ENCODE measurements at regions not wholly inside any gene's neighbourhood (a gene's known extent, or its start where the extent isn't known, plus 50 kb on each side); places are given as distances from the start of the nearest gene placed in this dataset.

- peaks cover 71% of the 10 kb centered on the region for H3K27me3 Mint-ChIP-seq
These were observed 160.8 kb downstream of the COL6A3 start for GRCh38 chr2:237253046-237253702.

DNA sequence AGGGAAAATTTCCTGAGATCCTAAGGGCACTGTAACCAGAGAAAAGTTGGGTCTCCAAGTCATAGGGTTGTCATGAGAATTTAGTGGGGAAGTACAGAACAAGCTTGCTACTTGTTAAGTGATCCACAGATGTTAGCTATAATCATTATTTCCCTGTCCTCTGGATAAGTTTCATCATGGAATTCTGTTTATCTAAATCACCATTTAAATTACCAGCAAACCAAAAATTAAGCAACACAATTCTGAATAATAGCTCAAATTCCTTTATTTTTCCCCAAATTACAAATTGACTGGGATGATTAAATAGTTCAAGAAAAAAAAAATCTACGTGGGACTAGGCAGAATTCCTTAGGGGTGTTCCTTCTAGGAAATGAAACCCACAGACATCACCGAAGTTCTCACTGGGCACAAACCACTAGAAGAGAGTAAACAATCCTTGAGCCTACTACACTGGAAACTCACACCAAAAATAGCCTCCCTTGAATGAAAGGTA, 159.5 kb downstream of the COL6A3 start:
- H3K36me3 Mint-ChIP-seq (ENCODE audit: insufficient read depth), result no peaks in the 10 kb centered on the region
- H3K4me1 Mint-ChIP-seq, result no peaks in the 10 kb centered on the region
- H3K9me3 Mint-ChIP-seq, result no peaks in the 10 kb centered on the region
- no peak for DNase-seq (ENCODE audit: low spot score in 2 of 2)
- ATAC-seq (replicated peaks; ENCODE audit: extremely low read depth, poor library complexity, severe bottlenecking), result no peak
- no peak overlapping the region for H3K27ac Mint-ChIP-seq (ENCODE audit: low read depth)
- peaks cover 62% of the 10 kb centered on the region for H3K27me3 Mint-ChIP-seq
- H3K4me3 Mint-ChIP-seq, result no peak overlapping the region

More at GRCh38 chr2:237253046-237253702, 160.8 kb downstream of the COL6A3 start:
- ATAC-seq (replicated peaks; ENCODE audit: extremely low read depth, poor library complexity, severe bottlenecking) (no peak), DNase-seq (ENCODE audit: low spot score in 2 of 2) (no peak)
- Mint-ChIP-seq H3K27ac (ENCODE audit: low read depth) (no peak overlapping the region), H3K4me1 (no peaks in the 10 kb centered on the region), H3K4me3 (no peak overlapping the region), H3K9me3 (no peaks in the 10 kb centered on the region), H3K36me3 (ENCODE audit: insufficient read depth) (no peaks in the 10 kb centered on the region)

DNA sequence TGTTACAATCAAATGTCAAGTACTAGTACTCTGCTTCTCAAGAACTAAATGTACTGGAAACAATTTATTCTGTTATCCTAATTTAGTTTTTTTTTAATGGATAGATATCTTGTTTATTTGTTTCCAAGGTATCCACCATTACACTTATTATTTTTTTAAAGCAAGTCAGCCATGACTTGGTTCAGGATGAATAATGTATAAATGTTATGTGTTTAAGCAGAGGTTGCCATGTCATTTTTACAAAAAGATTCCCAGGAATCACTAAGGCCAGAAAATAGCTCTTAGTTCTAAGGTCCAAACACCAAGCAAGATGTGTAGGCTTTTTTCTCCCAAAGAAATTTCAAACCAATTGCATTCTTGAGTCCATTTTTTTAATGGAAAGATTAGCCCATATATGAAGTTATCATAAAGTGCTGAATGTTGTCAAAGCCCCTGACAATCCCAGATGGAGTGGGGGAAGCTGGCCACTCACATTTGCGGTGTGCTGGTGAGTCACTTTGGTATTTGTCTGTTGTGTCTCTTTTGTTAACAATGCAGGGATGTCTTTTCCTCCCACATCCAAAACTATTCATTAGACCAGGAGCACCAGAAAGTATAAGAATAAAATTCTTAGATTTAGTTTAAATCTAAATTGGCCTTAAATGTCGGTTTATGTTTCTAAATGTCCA, 158.9 kb downstream of the COL6A3 start:
- H3K36me3 Mint-ChIP-seq (ENCODE audit: insufficient read depth), result no peaks in the 10 kb centered on the region
- H3K4me1 Mint-ChIP-seq, result no peaks in the 10 kb centered on the region
- peaks cover 56% of the 10 kb centered on the region for H3K27me3 Mint-ChIP-seq
- H3K4me3 Mint-ChIP-seq, result no peak overlapping the region
- DNase-seq (ENCODE audit: low spot score in 2 of 2) (no peak), ATAC-seq (replicated peaks; ENCODE audit: extremely low read depth, poor library complexity, severe bottlenecking) (no peak)
- H3K9me3 Mint-ChIP-seq, result no peaks in the 10 kb centered on the region
- no peak overlapping the region for H3K27ac Mint-ChIP-seq (ENCODE audit: low read depth)

DNA sequence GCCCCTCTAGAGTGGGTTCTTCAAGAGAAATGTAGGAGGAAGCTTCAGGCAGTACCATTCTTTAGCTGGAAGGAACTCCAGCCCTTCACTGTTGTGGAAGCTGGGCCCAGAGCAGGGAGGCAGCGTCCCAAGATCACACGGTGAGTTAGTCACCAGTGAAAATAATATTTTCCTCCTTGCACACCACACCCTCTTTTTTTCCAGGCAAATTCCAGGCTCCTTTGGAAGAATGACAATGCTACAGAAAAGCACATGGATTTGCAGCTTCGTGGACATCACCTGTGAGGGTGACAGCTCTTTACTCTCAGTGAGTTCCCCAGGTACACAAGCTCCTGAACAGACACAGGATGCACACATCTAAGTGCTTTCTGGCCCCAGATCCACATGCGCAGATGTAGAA, 157.1 kb downstream of the COL6A3 start:
- H3K9me3 Mint-ChIP-seq, result no peaks in the 10 kb centered on the region
- no peaks in the 10 kb centered on the region for H3K36me3 Mint-ChIP-seq (ENCODE audit: insufficient read depth)
- no peaks in the 10 kb centered on the region for H3K4me1 Mint-ChIP-seq
- H3K27ac Mint-ChIP-seq (ENCODE audit: low read depth), result no peak overlapping the region
- ATAC-seq (replicated peaks; ENCODE audit: extremely low read depth, poor library complexity, severe bottlenecking) (no peak), DNase-seq (ENCODE audit: low spot score in 2 of 2) (no peak)
- peaks cover 50% of the 10 kb centered on the region for H3K27me3 Mint-ChIP-seq
- H3K4me3 Mint-ChIP-seq, result no peak overlapping the region

DNA sequence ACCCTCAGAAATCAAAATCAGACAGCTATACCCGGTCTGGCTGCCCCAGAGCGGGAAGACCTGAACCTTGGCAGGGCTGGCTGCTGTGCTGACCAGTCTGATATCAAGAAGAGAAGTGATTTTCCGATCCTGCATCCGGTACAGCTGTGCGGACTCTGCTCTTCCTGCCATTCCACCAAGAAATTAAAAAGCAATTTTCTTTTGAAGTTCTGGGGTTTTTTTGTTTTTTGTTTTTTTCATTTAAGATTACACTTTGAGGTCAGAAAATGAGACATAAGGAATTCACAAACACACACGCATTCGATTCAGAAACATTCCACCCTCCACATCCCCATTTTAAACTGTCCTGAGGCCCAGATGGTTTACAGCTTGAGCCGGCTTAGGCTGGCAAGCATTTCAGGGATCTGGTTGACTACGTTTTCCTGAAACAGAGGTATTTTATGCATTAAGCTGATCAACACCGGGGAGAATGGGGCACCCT, 156.5 kb downstream of the COL6A3 start:
- Mint-ChIP-seq H3K4me1 (no peaks in the 10 kb centered on the region), H3K27me3 (peaks cover 44% of the 10 kb centered on the region), H3K27ac (ENCODE audit: low read depth) (no peak overlapping the region), H3K36me3 (ENCODE audit: insufficient read depth) (no peaks in the 10 kb centered on the region), H3K4me3 (no peak overlapping the region), H3K9me3 (no peaks in the 10 kb centered on the region)
- no peak for ATAC-seq (replicated peaks; ENCODE audit: extremely low read depth, poor library complexity, severe bottlenecking)
- DNase-seq (ENCODE audit: low spot score in 2 of 2), result no peak

GRCh38 chr2:237258116-237258515, 155.8 kb downstream of the COL6A3 start:
- Mint-ChIP-seq H3K4me3 (no peak overlapping the region), H3K27me3 (peaks cover 38% of the 10 kb centered on the region), H3K9me3 (no peaks in the 10 kb centered on the region), H3K36me3 (ENCODE audit: insufficient read depth) (no peaks in the 10 kb centered on the region), H3K4me1 (no peaks in the 10 kb centered on the region), H3K27ac (ENCODE audit: low read depth) (no peak overlapping the region)
- ATAC-seq (replicated peaks; ENCODE audit: extremely low read depth, poor library complexity, severe bottlenecking) (no peak), DNase-seq (ENCODE audit: low spot score in 2 of 2) (no peak)

DNA sequence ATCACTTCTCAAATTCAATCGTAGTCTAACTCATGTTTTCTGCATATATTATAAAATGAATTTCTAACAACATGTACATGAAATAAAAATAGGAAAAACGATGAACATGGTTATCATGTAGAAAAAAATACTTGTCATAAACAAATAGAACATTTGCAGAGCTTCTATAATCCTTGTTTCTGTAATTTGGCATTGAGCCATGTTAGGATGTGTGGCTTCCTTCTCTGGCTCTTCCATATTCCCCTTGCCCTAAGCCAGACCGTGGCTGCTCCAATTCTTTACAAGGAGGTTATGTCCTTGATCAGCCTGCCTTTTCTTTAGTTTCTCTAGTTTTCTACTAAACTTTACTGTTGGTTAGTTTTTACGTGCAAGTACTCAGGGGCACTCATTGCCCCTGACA, 155.3 kb downstream of the COL6A3 start:
- H3K4me3 Mint-ChIP-seq, result no peak overlapping the region
- no peaks in the 10 kb centered on the region for H3K4me1 Mint-ChIP-seq
- no peak overlapping the region for H3K27ac Mint-ChIP-seq (ENCODE audit: low read depth)
- H3K27me3 Mint-ChIP-seq, result peaks cover 33% of the 10 kb centered on the region
- no peaks in the 10 kb centered on the region for H3K36me3 Mint-ChIP-seq (ENCODE audit: insufficient read depth)
- ATAC-seq (replicated peaks; ENCODE audit: extremely low read depth, poor library complexity, severe bottlenecking) (no peak), DNase-seq (ENCODE audit: low spot score in 2 of 2) (no peak)
- H3K9me3 Mint-ChIP-seq, result no peaks in the 10 kb centered on the region

GRCh38 chr2:237259201-237259600, 154.8 kb downstream of the COL6A3 start:
- Mint-ChIP-seq H3K36me3 (ENCODE audit: insufficient read depth) (no peaks in the 10 kb centered on the region), H3K4me3 (no peak overlapping the region), H3K4me1 (no peaks in the 10 kb centered on the region), H3K27ac (ENCODE audit: low read depth) (no peak overlapping the region), H3K9me3 (no peaks in the 10 kb centered on the region), H3K27me3 (peaks cover 28% of the 10 kb centered on the region)
- ATAC-seq (replicated peaks; ENCODE audit: extremely low read depth, poor library complexity, severe bottlenecking) (no peak), DNase-seq (ENCODE audit: low spot score in 2 of 2) (no peak)

DNA sequence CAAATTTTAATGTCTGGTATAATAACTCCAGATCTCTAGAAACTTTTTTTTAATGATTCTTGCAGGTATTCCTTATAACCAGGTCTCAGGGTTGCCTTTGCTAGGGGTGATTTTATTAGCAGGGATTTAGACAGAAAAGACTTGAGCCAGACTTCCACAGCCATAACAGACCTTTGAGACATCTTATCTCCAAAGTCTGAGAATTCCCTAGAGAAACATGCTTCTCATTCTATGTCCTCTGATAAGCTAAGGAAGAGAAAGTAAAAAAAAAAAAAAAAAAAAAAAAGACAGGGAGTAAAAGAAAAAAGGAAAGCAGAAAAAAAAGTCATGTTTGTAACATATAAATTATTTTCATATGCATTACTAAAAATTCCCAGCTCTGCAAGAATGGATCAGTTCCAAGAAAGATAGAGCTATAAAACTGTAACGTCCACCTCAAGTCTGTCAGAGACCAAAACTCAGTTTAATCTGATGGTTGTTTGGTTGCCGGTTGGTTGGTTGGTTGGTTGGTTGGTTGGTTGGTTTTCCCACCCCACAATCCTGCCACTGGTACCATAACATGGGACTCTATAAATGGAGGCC, 153.8 kb downstream of the COL6A3 start:
- H3K27me3 Mint-ChIP-seq, result peaks cover 28% of the 10 kb centered on the region
- no peak overlapping the region for H3K4me3 Mint-ChIP-seq
- H3K27ac Mint-ChIP-seq (ENCODE audit: low read depth), result no peak overlapping the region
- H3K9me3 Mint-ChIP-seq, result no peaks in the 10 kb centered on the region
- H3K36me3 Mint-ChIP-seq (ENCODE audit: insufficient read depth), result no peaks in the 10 kb centered on the region
- ATAC-seq (replicated peaks; ENCODE audit: extremely low read depth, poor library complexity, severe bottlenecking) (no peak), DNase-seq (ENCODE audit: low spot score in 2 of 2) (no peak)
- no peaks in the 10 kb centered on the region for H3K4me1 Mint-ChIP-seq

GRCh38 chr2:237260686-237261085, 153.3 kb downstream of the COL6A3 start:
- ATAC-seq (replicated peaks; ENCODE audit: extremely low read depth, poor library complexity, severe bottlenecking) (no peak), DNase-seq (ENCODE audit: low spot score in 2 of 2) (no peak)
- H3K4me1 Mint-ChIP-seq, result no peaks in the 10 kb centered on the region
- no peak overlapping the region for H3K27ac Mint-ChIP-seq (ENCODE audit: low read depth)
- no peak overlapping the region for H3K4me3 Mint-ChIP-seq
- H3K27me3 Mint-ChIP-seq, result peaks cover 24% of the 10 kb centered on the region
- H3K36me3 Mint-ChIP-seq (ENCODE audit: insufficient read depth), result no peaks in the 10 kb centered on the region
- no peaks in the 10 kb centered on the region for H3K9me3 Mint-ChIP-seq

DNA sequence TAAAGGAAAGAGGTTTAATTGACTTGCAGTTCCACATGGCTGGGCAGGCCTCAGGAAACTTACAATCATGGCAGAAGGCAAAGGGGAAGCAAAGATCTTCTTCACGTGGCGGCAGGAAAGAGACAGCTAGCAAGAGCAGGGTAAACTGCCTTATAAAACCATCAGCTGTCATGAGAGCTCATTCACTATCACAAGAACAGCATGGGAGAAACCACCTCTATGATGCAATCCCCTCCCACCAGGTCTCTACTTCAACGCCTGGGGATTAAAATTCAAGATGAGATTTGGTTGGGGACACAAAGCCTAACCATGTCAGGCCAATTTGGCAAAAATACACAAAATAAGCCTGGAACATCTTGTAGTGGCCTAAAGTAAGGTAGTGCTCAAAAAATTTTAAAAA, 152.6 kb downstream of the COL6A3 start:
- no peak overlapping the region for H3K4me3 Mint-ChIP-seq
- peaks cover 18% of the 10 kb centered on the region for H3K27me3 Mint-ChIP-seq
- no peak overlapping the region for H3K27ac Mint-ChIP-seq (ENCODE audit: low read depth)
- DNase-seq (ENCODE audit: low spot score in 2 of 2) (no peak), ATAC-seq (replicated peaks; ENCODE audit: extremely low read depth, poor library complexity, severe bottlenecking) (no peak)
- no peaks in the 10 kb centered on the region for H3K9me3 Mint-ChIP-seq
- H3K36me3 Mint-ChIP-seq (ENCODE audit: insufficient read depth), result no peaks in the 10 kb centered on the region
- no peaks in the 10 kb centered on the region for H3K4me1 Mint-ChIP-seq

GRCh38 chr2:237262838-237263771, 150.9 kb downstream of the COL6A3 start:
- no peak overlapping the region for H3K4me3 Mint-ChIP-seq
- H3K36me3 Mint-ChIP-seq (ENCODE audit: insufficient read depth), result no peaks in the 10 kb centered on the region
- peaks cover 3% of the 10 kb centered on the region for H3K27me3 Mint-ChIP-seq
- H3K27ac Mint-ChIP-seq (ENCODE audit: low read depth), result no peak overlapping the region
- ATAC-seq (replicated peaks; ENCODE audit: extremely low read depth, poor library complexity, severe bottlenecking) (no peak), DNase-seq (ENCODE audit: low spot score in 2 of 2) (no peak)
- H3K9me3 Mint-ChIP-seq, result no peaks in the 10 kb centered on the region
- H3K4me1 Mint-ChIP-seq, result no peaks in the 10 kb centered on the region

Data from central memory CD8-positive, alpha-beta T cell (primary cell).